ENCODE measurements at regions not wholly inside any gene's neighbourhood (a gene's known extent, or its start where the extent isn't known, plus 50 kb on each side); places are given as distances from the start of the nearest gene placed in this dataset.

DNA sequence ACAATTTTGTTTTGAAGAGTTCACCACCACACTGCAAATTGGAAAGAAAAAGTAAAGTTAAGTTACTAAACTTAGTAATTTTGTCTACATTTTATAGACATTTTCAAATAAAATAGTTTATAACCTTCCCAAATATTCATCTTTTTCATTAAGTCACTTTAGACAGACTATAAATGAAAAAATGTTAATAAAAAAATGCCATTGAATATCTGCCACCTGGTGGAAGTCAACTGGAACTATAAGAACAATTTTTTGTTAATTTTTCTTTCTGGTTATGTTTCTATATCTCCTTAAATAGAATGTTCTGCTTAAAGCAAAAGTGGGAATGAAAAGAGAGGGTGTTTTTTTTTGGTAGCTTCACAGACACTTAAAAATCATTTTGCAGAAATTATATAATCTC is 534.4 kb upstream of the PCDH10 start:
- H3K4me3 ChIP-seq (ENCODE audit: low read depth, low read length) = no peak overlapping the region
- H3K36me3 ChIP-seq (ENCODE audit: control insufficient read depth, insufficient read depth, low read length) = no peaks in the 10 kb centered on the region
- no peak overlapping the region for H3K9ac ChIP-seq (ENCODE audit: low read depth, low read length)
- no peaks in the 10 kb centered on the region for H3K27me3 ChIP-seq (ENCODE audit: control insufficient read depth, insufficient read depth, low read length)
- H3K9me3 ChIP-seq (ENCODE audit: control insufficient read depth, insufficient read depth, low read length) = peaks cover 6% of the 10 kb centered on the region
- H3K4me1 ChIP-seq (ENCODE audit: control insufficient read depth, insufficient read depth, low read length) = no peaks in the 10 kb centered on the region

DNA sequence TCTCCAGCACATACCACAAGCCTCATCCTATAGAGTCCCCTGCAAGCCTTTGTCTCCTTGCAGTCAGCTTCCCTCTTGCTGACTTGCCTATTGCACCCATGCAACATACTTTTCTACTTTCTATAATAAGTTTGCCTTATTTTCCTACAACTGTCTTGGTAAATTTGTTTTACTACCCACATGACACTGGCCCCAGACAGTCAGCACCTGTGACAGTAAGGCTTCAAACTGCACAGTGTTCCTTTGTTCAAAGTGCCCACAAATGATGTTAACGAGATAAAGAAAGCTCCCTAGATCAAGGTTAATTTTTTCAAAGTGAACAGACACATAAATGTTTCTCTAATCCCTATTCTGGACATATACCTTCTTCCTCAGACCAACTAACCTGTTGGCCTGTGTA is 529.1 kb upstream of the PCDH10 start:
- Histone ChIP-seq H3K27me3 (ENCODE audit: control insufficient read depth, insufficient read depth, low read length) (no peaks in the 10 kb centered on the region), H3K9me3 (ENCODE audit: control insufficient read depth, insufficient read depth, low read length) (peaks cover 6% of the 10 kb centered on the region), H3K36me3 (ENCODE audit: control insufficient read depth, insufficient read depth, low read length) (no peaks in the 10 kb centered on the region), H3K4me3 (ENCODE audit: low read depth, low read length) (no peak overlapping the region), H3K9ac (ENCODE audit: low read depth, low read length) (no peak overlapping the region), H3K4me1 (ENCODE audit: control insufficient read depth, insufficient read depth, low read length) (no peaks in the 10 kb centered on the region)

GRCh38 chr4:132642016-132642817 is 506.9 kb upstream of the PCDH10 start:
- no peaks in the 10 kb centered on the region for H3K9me3 ChIP-seq (ENCODE audit: control insufficient read depth, insufficient read depth, low read length)
- no peaks in the 10 kb centered on the region for H3K36me3 ChIP-seq (ENCODE audit: control insufficient read depth, insufficient read depth, low read length)
- H3K4me1 ChIP-seq (ENCODE audit: control insufficient read depth, insufficient read depth, low read length) = peaks cover 4% of the 10 kb centered on the region
- no peaks in the 10 kb centered on the region for H3K27me3 ChIP-seq (ENCODE audit: control insufficient read depth, insufficient read depth, low read length)
- no peak overlapping the region for H3K9ac ChIP-seq (ENCODE audit: low read depth, low read length)
- no peak overlapping the region for H3K4me3 ChIP-seq (ENCODE audit: low read depth, low read length)

DNA sequence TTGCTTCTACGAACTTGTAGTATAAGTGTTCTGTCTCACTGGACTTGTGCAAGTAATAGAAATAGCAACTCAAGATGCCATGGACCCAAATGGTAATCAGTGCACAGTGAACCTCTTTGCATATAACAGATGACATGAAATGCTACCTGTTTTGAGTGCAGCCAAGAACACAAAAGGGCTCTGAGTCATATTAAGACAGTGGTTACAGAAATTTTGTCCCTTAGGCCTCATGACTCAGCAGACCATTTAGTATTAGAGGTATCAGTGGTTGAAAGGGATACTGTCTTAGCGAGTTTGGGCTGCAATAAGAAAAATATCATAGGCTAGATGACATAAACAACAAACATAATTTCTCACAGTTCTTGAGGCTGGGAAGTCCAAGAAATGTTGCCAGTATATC is 502.9 kb upstream of the PCDH10 start:
- Histone ChIP-seq H3K9me3 (ENCODE audit: control insufficient read depth, insufficient read depth, low read length) (no peaks in the 10 kb centered on the region), H3K36me3 (ENCODE audit: control insufficient read depth, insufficient read depth, low read length) (no peaks in the 10 kb centered on the region), H3K4me3 (ENCODE audit: low read depth, low read length) (no peak overlapping the region), H3K4me1 (ENCODE audit: control insufficient read depth, insufficient read depth, low read length) (peaks cover 4% of the 10 kb centered on the region), H3K27me3 (ENCODE audit: control insufficient read depth, insufficient read depth, low read length) (no peaks in the 10 kb centered on the region), H3K9ac (ENCODE audit: low read depth, low read length) (no peak overlapping the region)

- Histone ChIP-seq H3K4me1 (ENCODE audit: control insufficient read depth, insufficient read depth, low read length) (no peaks in the 10 kb centered on the region), H3K4me3 (ENCODE audit: low read depth, low read length) (no peak overlapping the region), H3K27me3 (ENCODE audit: control insufficient read depth, insufficient read depth, low read length) (no peaks in the 10 kb centered on the region), H3K9ac (ENCODE audit: low read depth, low read length) (no peak overlapping the region), H3K36me3 (ENCODE audit: control insufficient read depth, insufficient read depth, low read length) (no peaks in the 10 kb centered on the region), H3K9me3 (ENCODE audit: control insufficient read depth, insufficient read depth, low read length) (no peaks in the 10 kb centered on the region)
Measured at GRCh38 chr4:132651196-132651595, 497.9 kb upstream of the PCDH10 start.

- Histone ChIP-seq H3K4me3 (ENCODE audit: low read depth, low read length) (no peak overlapping the region), H3K27me3 (ENCODE audit: control insufficient read depth, insufficient read depth, low read length) (no peaks in the 10 kb centered on the region), H3K4me1 (ENCODE audit: control insufficient read depth, insufficient read depth, low read length) (no peaks in the 10 kb centered on the region), H3K9me3 (ENCODE audit: control insufficient read depth, insufficient read depth, low read length) (no peaks in the 10 kb centered on the region), H3K9ac (ENCODE audit: low read depth, low read length) (no peak overlapping the region), H3K36me3 (ENCODE audit: control insufficient read depth, insufficient read depth, low read length) (no peaks in the 10 kb centered on the region)
Measured at GRCh38 chr4:132660181-132660580, 488.9 kb upstream of the PCDH10 start.

DNA sequence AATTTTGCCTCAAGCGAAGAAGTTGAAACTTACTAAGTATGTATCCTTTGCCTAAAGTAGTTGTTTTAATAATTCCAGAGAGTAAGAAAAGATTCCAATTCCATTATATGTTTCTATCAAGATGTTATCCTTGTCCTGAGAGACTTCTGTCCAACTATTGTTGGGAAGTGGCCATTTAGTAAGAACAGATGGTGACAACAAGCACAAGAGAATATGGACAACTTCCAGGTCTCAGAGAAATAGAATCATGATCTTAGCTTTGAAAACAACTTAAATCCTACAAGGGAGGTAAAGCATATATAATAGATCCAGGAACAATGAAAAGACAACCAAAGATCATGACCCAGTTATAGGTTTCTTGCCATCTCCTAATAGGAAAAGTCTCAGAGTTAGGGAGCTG is 486.6 kb upstream of the PCDH10 start:
- H3K27me3 ChIP-seq (ENCODE audit: control insufficient read depth, insufficient read depth, low read length) = no peaks in the 10 kb centered on the region
- H3K4me3 ChIP-seq (ENCODE audit: low read depth, low read length) = no peak overlapping the region
- H3K9me3 ChIP-seq (ENCODE audit: control insufficient read depth, insufficient read depth, low read length) = no peaks in the 10 kb centered on the region
- no peaks in the 10 kb centered on the region for H3K4me1 ChIP-seq (ENCODE audit: control insufficient read depth, insufficient read depth, low read length)
- no peaks in the 10 kb centered on the region for H3K36me3 ChIP-seq (ENCODE audit: control insufficient read depth, insufficient read depth, low read length)
- H3K9ac ChIP-seq (ENCODE audit: low read depth, low read length) = no peak overlapping the region

DNA sequence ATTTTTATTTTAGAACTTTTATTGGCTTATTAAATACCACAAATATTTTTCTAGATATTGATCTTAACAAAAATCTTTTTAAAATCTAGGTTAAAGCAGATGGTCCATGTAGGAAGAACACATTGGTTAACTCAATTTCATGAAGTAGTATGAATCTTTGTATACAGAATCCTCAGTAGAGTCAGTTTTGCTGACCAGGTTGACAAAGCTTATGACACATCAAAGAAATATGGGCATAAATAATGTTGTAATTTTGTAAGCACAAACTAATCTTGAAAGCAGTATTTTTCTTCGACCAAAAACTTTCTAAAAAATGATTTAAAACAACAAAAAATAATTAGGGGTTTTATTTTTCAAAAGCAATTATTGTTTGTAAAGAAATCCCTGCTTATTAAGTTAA is 479.3 kb upstream of the PCDH10 start:
- Histone ChIP-seq H3K4me3 (ENCODE audit: low read depth, low read length) (no peak overlapping the region), H3K27me3 (ENCODE audit: control insufficient read depth, insufficient read depth, low read length) (no peaks in the 10 kb centered on the region), H3K9me3 (ENCODE audit: control insufficient read depth, insufficient read depth, low read length) (no peaks in the 10 kb centered on the region), H3K36me3 (ENCODE audit: control insufficient read depth, insufficient read depth, low read length) (no peaks in the 10 kb centered on the region), H3K9ac (ENCODE audit: low read depth, low read length) (no peak overlapping the region), H3K4me1 (ENCODE audit: control insufficient read depth, insufficient read depth, low read length) (no peaks in the 10 kb centered on the region)

GRCh38 chr4:132670557-132670956 is 478.5 kb upstream of the PCDH10 start:
- H3K4me1 ChIP-seq (ENCODE audit: control insufficient read depth, insufficient read depth, low read length) = no peaks in the 10 kb centered on the region
- H3K9ac ChIP-seq (ENCODE audit: low read depth, low read length) = no peak overlapping the region
- H3K27me3 ChIP-seq (ENCODE audit: control insufficient read depth, insufficient read depth, low read length) = no peaks in the 10 kb centered on the region
- no peak overlapping the region for H3K4me3 ChIP-seq (ENCODE audit: low read depth, low read length)
- H3K36me3 ChIP-seq (ENCODE audit: control insufficient read depth, insufficient read depth, low read length) = no peaks in the 10 kb centered on the region
- no peaks in the 10 kb centered on the region for H3K9me3 ChIP-seq (ENCODE audit: control insufficient read depth, insufficient read depth, low read length)

- Histone ChIP-seq H3K27me3 (ENCODE audit: control insufficient read depth, insufficient read depth, low read length) (no peaks in the 10 kb centered on the region), H3K4me1 (ENCODE audit: control insufficient read depth, insufficient read depth, low read length) (no peaks in the 10 kb centered on the region), H3K4me3 (ENCODE audit: low read depth, low read length) (no peak overlapping the region), H3K36me3 (ENCODE audit: control insufficient read depth, insufficient read depth, low read length) (no peaks in the 10 kb centered on the region), H3K9me3 (ENCODE audit: control insufficient read depth, insufficient read depth, low read length) (peaks cover 12% of the 10 kb centered on the region), H3K9ac (ENCODE audit: low read depth, low read length) (no peak overlapping the region)
Measured at GRCh38 chr4:132683957-132684356, 465.1 kb upstream of the PCDH10 start.

DNA sequence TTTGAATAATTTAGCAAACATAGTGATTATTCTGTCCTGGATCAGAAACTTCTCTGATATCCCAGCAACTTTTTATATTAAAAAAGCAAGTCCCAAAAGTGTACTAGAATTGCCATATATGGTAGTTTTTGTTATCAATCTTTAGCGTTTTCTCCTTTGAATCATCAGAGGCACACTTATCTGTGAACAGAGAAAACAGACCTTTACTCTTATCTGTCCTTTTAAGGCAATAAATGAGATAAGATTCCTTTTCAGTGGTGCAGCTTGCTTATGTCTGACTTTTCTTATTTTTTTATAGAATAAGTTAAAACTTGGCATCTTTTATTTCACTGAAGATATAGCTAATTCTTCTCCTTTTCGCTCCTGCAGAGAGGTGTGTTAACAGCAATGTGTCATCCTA is 458.1 kb upstream of the PCDH10 start:
- Histone ChIP-seq H3K36me3 (ENCODE audit: control insufficient read depth, insufficient read depth, low read length) (no peaks in the 10 kb centered on the region), H3K4me1 (ENCODE audit: control insufficient read depth, insufficient read depth, low read length) (no peaks in the 10 kb centered on the region), H3K4me3 (ENCODE audit: low read depth, low read length) (no peak overlapping the region)

DNA sequence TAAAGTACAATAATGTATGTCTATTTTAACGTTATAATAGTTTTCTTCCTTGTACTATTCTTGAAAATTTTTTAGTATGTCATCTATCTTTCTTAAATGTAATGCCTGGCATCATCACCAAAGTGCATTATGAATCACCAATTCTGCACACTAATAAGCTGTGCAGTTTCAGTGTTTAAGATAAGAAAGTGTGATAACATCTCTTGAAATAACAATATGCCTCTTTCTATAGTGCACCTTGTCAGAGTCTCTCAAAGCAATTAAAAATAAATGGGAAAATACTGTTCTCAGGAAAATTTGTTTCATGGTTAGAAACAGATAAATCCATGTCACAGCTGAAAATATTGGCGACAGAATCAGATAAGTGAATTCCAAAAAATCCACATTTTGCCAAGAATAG is 457.4 kb upstream of the PCDH10 start:
- Histone ChIP-seq H3K9ac (ENCODE audit: low read depth, low read length) (no peak overlapping the region), H3K4me1 (ENCODE audit: control insufficient read depth, insufficient read depth, low read length) (no peaks in the 10 kb centered on the region), H3K4me3 (ENCODE audit: low read depth, low read length) (no peak overlapping the region), H3K9me3 (ENCODE audit: control insufficient read depth, insufficient read depth, low read length) (no peaks in the 10 kb centered on the region), H3K36me3 (ENCODE audit: control insufficient read depth, insufficient read depth, low read length) (no peaks in the 10 kb centered on the region), H3K27me3 (ENCODE audit: control insufficient read depth, insufficient read depth, low read length) (no peaks in the 10 kb centered on the region)

More for the DNA sequence above, 458.1 kb upstream of the PCDH10 start:
- Histone ChIP-seq H3K9me3 (ENCODE audit: control insufficient read depth, insufficient read depth, low read length) (no peaks in the 10 kb centered on the region), H3K27me3 (ENCODE audit: control insufficient read depth, insufficient read depth, low read length) (no peaks in the 10 kb centered on the region), H3K9ac (ENCODE audit: low read depth, low read length) (no peak overlapping the region)
